Testis (tissue), 2 donors: ENCODE measurements at regions not wholly inside any gene's neighbourhood (a gene's known extent, or its start where the extent isn't known, plus 50 kb on each side); places are given as distances from the start of the nearest gene placed in this dataset.

Experiments
- POLR2A ChIP-seq: fragments of 450-650 bp; IDR thresholded peaks from one replicate; pipeline ENCODE4 v1.6.1; 2017; ENCODE audit warnings: antibody characterized with exemption, mild to moderate bottlenecking, moderate library complexity
- TF ChIP-seq, protein P1 (sequence below), 3 experiments: fragments of 450-650 bp in 2 of 3; fragments of 200-600 bp in 1 of 3; sonication (generic) in 1 of 3; IDR thresholded peaks; one replicate each; pipeline ENCODE4 v1.5.1; 2016 to 2019; ENCODE audit warnings: antibody characterized with exemption in 3 of 3, mild to moderate bottlenecking in 2 of 3, moderate library complexity in 1 of 3

DNA sequence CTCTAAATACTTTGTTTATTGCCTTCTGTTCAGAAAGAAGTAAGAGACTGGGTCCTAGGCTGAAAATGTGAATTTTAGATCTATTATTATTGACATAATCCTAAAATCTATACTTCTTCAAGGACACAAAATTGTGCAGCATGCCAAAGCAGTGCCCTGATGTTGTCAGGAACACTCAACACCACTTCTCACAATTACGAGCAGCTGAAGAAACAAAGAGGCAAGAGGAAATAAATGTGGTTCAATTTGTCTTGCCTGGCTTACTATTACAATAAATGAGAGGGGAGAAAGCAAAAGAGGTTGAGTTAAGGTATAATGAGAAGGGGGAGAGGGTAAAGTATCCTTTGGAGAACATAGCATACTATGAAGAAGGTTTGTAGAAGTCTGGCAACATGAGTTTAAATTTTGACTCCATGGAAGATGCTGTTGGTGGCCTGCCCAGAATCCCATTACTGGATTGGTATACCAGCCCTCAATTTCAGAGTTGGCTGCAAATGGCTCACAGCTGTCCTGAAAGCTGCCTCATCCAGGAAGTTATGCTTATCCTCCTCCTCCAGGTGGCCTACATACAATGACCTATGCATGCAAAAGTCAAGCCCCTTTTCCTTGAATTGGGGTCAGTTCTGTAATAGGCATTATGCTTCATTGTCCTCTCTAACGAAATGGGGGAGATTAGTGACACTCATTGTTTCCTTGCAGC lies 274.6 kb upstream of the SMIM30 start:
- TF ChIP-seq, protein P1, sequence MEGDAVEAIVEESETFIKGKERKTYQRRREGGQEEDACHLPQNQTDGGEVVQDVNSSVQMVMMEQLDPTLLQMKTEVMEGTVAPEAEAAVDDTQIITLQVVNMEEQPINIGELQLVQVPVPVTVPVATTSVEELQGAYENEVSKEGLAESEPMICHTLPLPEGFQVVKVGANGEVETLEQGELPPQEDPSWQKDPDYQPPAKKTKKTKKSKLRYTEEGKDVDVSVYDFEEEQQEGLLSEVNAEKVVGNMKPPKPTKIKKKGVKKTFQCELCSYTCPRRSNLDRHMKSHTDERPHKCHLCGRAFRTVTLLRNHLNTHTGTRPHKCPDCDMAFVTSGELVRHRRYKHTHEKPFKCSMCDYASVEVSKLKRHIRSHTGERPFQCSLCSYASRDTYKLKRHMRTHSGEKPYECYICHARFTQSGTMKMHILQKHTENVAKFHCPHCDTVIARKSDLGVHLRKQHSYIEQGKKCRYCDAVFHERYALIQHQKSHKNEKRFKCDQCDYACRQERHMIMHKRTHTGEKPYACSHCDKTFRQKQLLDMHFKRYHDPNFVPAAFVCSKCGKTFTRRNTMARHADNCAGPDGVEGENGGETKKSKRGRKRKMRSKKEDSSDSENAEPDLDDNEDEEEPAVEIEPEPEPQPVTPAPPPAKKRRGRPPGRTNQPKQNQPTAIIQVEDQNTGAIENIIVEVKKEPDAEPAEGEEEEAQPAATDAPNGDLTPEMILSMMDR (IDR thresholded peaks at IDR 0.05), result no peak
- TF ChIP-seq POLR2A, result no peak
